ENCODE measurements at regions not wholly inside any gene's neighbourhood (a gene's known extent, or its start where the extent isn't known, plus 50 kb on each side); places are given as distances from the start of the nearest gene placed in this dataset.

- Histone ChIP-seq H3K4me1 (ENCODE audit: low read depth) (no peaks in the 10 kb centered on the region), H3K9me3 (peaks cover 37% of the 10 kb centered on the region), H3K36me3 (ENCODE audit: low read depth) (no peaks in the 10 kb centered on the region), H3K4me3 (no peak overlapping the region)
- no peak for TF ChIP-seq CTCF (IDR thresholded peaks at IDR 0.05)
- no peak for DNase-seq
- no peak for ATAC-seq
- intact Hi-C loops (cut with DNase I, micrococcal nuclease) = no loop called here
These were observed 511.4 kb downstream of the ADCYAP1 start for GRCh38 chr18:1416074-1416473.

GRCh38 chr18:1421502-1421901, 516.8 kb downstream of the ADCYAP1 start:
- ATAC-seq (no peak), DNase-seq (no peak)
- intact Hi-C loops (cut with DNase I, micrococcal nuclease) = no loop called here
- H3K4me3 ChIP-seq = no peak overlapping the region
- no peaks in the 10 kb centered on the region for H3K36me3 ChIP-seq (ENCODE audit: low read depth)
- no peak for TF ChIP-seq CTCF (IDR thresholded peaks at IDR 0.05)
- H3K9me3 ChIP-seq = peaks cover 25% of the 10 kb centered on the region
- H3K4me1 ChIP-seq (ENCODE audit: low read depth) = no peaks in the 10 kb centered on the region

GRCh38 chr18:1422634-1423033, 518.0 kb downstream of the ADCYAP1 start:
- Histone ChIP-seq H3K4me1 (ENCODE audit: low read depth) (no peaks in the 10 kb centered on the region), H3K36me3 (ENCODE audit: low read depth) (no peaks in the 10 kb centered on the region), H3K4me3 (no peak overlapping the region), H3K9me3 (peaks cover 29% of the 10 kb centered on the region)
- no peak for DNase-seq
- no peak for TF ChIP-seq CTCF (IDR thresholded peaks at IDR 0.05)
- intact Hi-C loops (cut with DNase I, micrococcal nuclease) = no loop called here
- no peak for ATAC-seq

GRCh38 chr18:1425679-1426078, 521.0 kb downstream of the ADCYAP1 start:
- DNase-seq (no peak), ATAC-seq (no peak)
- Histone ChIP-seq H3K36me3 (ENCODE audit: low read depth) (no peaks in the 10 kb centered on the region), H3K4me3 (no peak overlapping the region), H3K9me3 (peaks cover 36% of the 10 kb centered on the region), H3K4me1 (ENCODE audit: low read depth) (no peaks in the 10 kb centered on the region)
- TF ChIP-seq CTCF (IDR thresholded peaks at IDR 0.05) = no peak
- intact Hi-C loops (cut with DNase I, micrococcal nuclease) = no loop called here

GRCh38 chr18:1435487-1435886, 530.8 kb downstream of the ADCYAP1 start:
- no peak for TF ChIP-seq CTCF (IDR thresholded peaks at IDR 0.05)
- intact Hi-C loops (cut with DNase I, micrococcal nuclease) = no loop called here
- DNase-seq (no peak), ATAC-seq (no peak)
- peaks cover 33% of the 10 kb centered on the region for H3K9me3 ChIP-seq
- no peaks in the 10 kb centered on the region for H3K36me3 ChIP-seq (ENCODE audit: low read depth)
- no peaks in the 10 kb centered on the region for H3K4me1 ChIP-seq (ENCODE audit: low read depth)
- H3K4me3 ChIP-seq = no peak overlapping the region

GRCh38 chr18:1436199-1436598, 531.5 kb downstream of the ADCYAP1 start:
- H3K9me3 ChIP-seq = peaks cover 33% of the 10 kb centered on the region
- ATAC-seq = no peak

More at GRCh38 chr18:1436199-1436598, 531.5 kb downstream of the ADCYAP1 start:
- intact Hi-C loops (cut with DNase I, micrococcal nuclease) = no loop called here
- H3K36me3 ChIP-seq (ENCODE audit: low read depth) = no peaks in the 10 kb centered on the region
- H3K4me1 ChIP-seq (ENCODE audit: low read depth) = no peaks in the 10 kb centered on the region
- DNase-seq = no peak
- no peak overlapping the region for H3K4me3 ChIP-seq
- no peak for TF ChIP-seq CTCF (IDR thresholded peaks at IDR 0.05)

Data from mucosa of descending colon (tissue), 3 donors.